ENCODE measurements at regions not wholly inside any gene's neighbourhood (a gene's known extent, or its start where the extent isn't known, plus 50 kb on each side); places are given as distances from the start of the nearest gene placed in this dataset.
"Not testable (repeated sequence)": the region's sequence is repeated elsewhere in the genome, so short reads cannot be mapped to it uniquely, and the experiment has no call there.

- no peak for DNase-seq (ENCODE audit: low read depth, low spot score)
- in situ Hi-C loops (cut with HindIII; ENCODE audit: low pct_unique_long_range_greater_than_20kb, low sequenced_read_pairs): no loop called here
Observed at GRCh38 chr4:171015441-171015840, 797.8 kb upstream of the GALNTL6 start.

GRCh38 chr4:171007618-171008390, 805.4 kb upstream of the GALNTL6 start:
- DNase-seq (ENCODE audit: low read depth, low spot score): no peak
- in situ Hi-C loops (cut with HindIII; ENCODE audit: low pct_unique_long_range_greater_than_20kb, low sequenced_read_pairs): no loop called here

- DNase-seq (ENCODE audit: low read depth, low spot score): no peak
- in situ Hi-C loops (cut with HindIII; ENCODE audit: low pct_unique_long_range_greater_than_20kb, low sequenced_read_pairs): no loop called here
Observed at GRCh38 chr4:171002246-171002645, 811.0 kb upstream of the GALNTL6 start.

GRCh38 chr4:170990989-170991589, 822.1 kb upstream of the GALNTL6 start:
- peak; percentile 88 for DNase-seq (ENCODE audit: low read depth, low spot score)
- in situ Hi-C loops (cut with HindIII; ENCODE audit: low pct_unique_long_range_greater_than_20kb, low sequenced_read_pairs): no loop called here

GRCh38 chr4:170988446-170988845, 824.8 kb upstream of the GALNTL6 start:
- in situ Hi-C loops (cut with HindIII; ENCODE audit: low pct_unique_long_range_greater_than_20kb, low sequenced_read_pairs): no loop called here
- DNase-seq (ENCODE audit: low read depth, low spot score): peak; percentile 82

- in situ Hi-C loops (cut with HindIII; ENCODE audit: low pct_unique_long_range_greater_than_20kb, low sequenced_read_pairs): no loop called here
Observed at GRCh38 chr4:170979736-170980135, 833.5 kb upstream of the GALNTL6 start.

GRCh38 chr4:170978990-170979389, 834.2 kb upstream of the GALNTL6 start:
- peak; percentile 74 for DNase-seq (ENCODE audit: low read depth, low spot score)
- in situ Hi-C loops (cut with HindIII; ENCODE audit: low pct_unique_long_range_greater_than_20kb, low sequenced_read_pairs): no loop called here

More at GRCh38 chr4:170979736-170980135, 833.5 kb upstream of the GALNTL6 start:
- peak; percentile 83 for DNase-seq (ENCODE audit: low read depth, low spot score)

- in situ Hi-C loops (cut with HindIII; ENCODE audit: low pct_unique_long_range_greater_than_20kb, low sequenced_read_pairs): no loop called here
- no peak for DNase-seq (ENCODE audit: low read depth, low spot score)
Observed at GRCh38 chr4:170949084-170949483, 859.3 kb upstream of the AADAT start.

GRCh38 chr4:170940043-170940724, 850.4 kb upstream of the AADAT start:
- DNase-seq (ENCODE audit: low read depth, low spot score): no peak
- in situ Hi-C loops (cut with HindIII; ENCODE audit: low pct_unique_long_range_greater_than_20kb, low sequenced_read_pairs): no loop called here

GRCh38 chr4:170938588-170938987, 848.8 kb upstream of the AADAT start:
- no peak for DNase-seq (ENCODE audit: low read depth, low spot score)
- in situ Hi-C loops (cut with HindIII; ENCODE audit: low pct_unique_long_range_greater_than_20kb, low sequenced_read_pairs): no loop called here

- in situ Hi-C loops (cut with HindIII; ENCODE audit: low pct_unique_long_range_greater_than_20kb, low sequenced_read_pairs): no loop called here
- DNase-seq (ENCODE audit: low read depth, low spot score): no peak
Observed at GRCh38 chr4:170931321-170931720, 841.6 kb upstream of the AADAT start.

GRCh38 chr4:170888660-170889059, 798.9 kb upstream of the AADAT start:
- no peak for DNase-seq (ENCODE audit: low read depth, low spot score)
- in situ Hi-C loops (cut with HindIII; ENCODE audit: low pct_unique_long_range_greater_than_20kb, low sequenced_read_pairs): no loop called here

- in situ Hi-C loops (cut with HindIII; ENCODE audit: low pct_unique_long_range_greater_than_20kb, low sequenced_read_pairs): no loop called here
- DNase-seq (ENCODE audit: low read depth, low spot score): peak; percentile 11
Observed at GRCh38 chr4:170887396-170887795, 797.6 kb upstream of the AADAT start.

GRCh38 chr4:170884969-170885570, 795.3 kb upstream of the AADAT start:
- no peak for DNase-seq (ENCODE audit: low read depth, low spot score)
- in situ Hi-C loops (cut with HindIII; ENCODE audit: low pct_unique_long_range_greater_than_20kb, low sequenced_read_pairs): no loop called here

- in situ Hi-C loops (cut with HindIII; ENCODE audit: low pct_unique_long_range_greater_than_20kb, low sequenced_read_pairs): not testable (repeated sequence)
Observed at GRCh38 chr4:170881646-170882045, 791.9 kb upstream of the AADAT start.

GRCh38 chr4:170875868-170876267, 786.1 kb upstream of the AADAT start:
- in situ Hi-C loops (cut with HindIII; ENCODE audit: low pct_unique_long_range_greater_than_20kb, low sequenced_read_pairs): no loop called here

More at GRCh38 chr4:170881646-170882045, 791.9 kb upstream of the AADAT start:
- not testable (repeated sequence) for DNase-seq (ENCODE audit: low read depth, low spot score)

GRCh38 chr4:170872794-170873193, 783.0 kb upstream of the AADAT start:
- DNase-seq (ENCODE audit: low read depth, low spot score): no peak
- in situ Hi-C loops (cut with HindIII; ENCODE audit: low pct_unique_long_range_greater_than_20kb, low sequenced_read_pairs): no loop called here

More at GRCh38 chr4:170875868-170876267, 786.1 kb upstream of the AADAT start:
- peak; percentile 66 for DNase-seq (ENCODE audit: low read depth, low spot score)

GRCh38 chr4:170868170-170868569, 778.4 kb upstream of the AADAT start:
- in situ Hi-C loops (cut with HindIII; ENCODE audit: low pct_unique_long_range_greater_than_20kb, low sequenced_read_pairs): no loop called here
- no peak for DNase-seq (ENCODE audit: low read depth, low spot score)

Data from SK-MEL-5 (cell line).